Trophoblast cell (in vitro differentiated cells and primary cell): ENCODE measurements at regions not wholly inside any gene's neighbourhood (a gene's known extent, or its start where the extent isn't known, plus 50 kb on each side); places are given as distances from the start of the nearest gene placed in this dataset.

Experiments
- DNase-seq, 2 donors: peaks; one replicate each; pipeline ENCODE4 v3.0.0-alpha.2; 2016
- H2AFZ ChIP-seq: 2 replicates; pipeline ENCODE4 v1.6.1; 2013; ENCODE audit warnings: low read length, moderate library complexity, mild to moderate bottlenecking; ENCODE audit not compliant: insufficient read depth, poor library complexity
- H2AK5ac ChIP-seq: 2 replicates; pipeline ENCODE4 v1.6.1; 2013; ENCODE audit warnings: mild to moderate bottlenecking, low read length
- H2BK120ac ChIP-seq: 2 replicates; pipeline ENCODE4 v1.6.1; 2013; ENCODE audit warnings: low read length, mild to moderate bottlenecking, moderate library complexity; ENCODE audit not compliant: insufficient read depth, poor library complexity
- H2BK12ac ChIP-seq: 2 replicates; pipeline ENCODE4 v1.6.1; 2013; ENCODE audit warnings: mild to moderate bottlenecking, low read length, moderate library complexity
- H2BK5ac ChIP-seq: 2 replicates; pipeline ENCODE4 v1.6.1; 2013; ENCODE audit warnings: low read length, low read depth, moderate library complexity, mild to moderate bottlenecking; ENCODE audit not compliant: poor library complexity
- H3K14ac ChIP-seq: 2 replicates; pipeline ENCODE4 v1.6.1; 2013; ENCODE audit warnings: mild to moderate bottlenecking, low read length
- H3K18ac ChIP-seq: 2 replicates; pipeline ENCODE4 v1.6.1; 2013; ENCODE audit warnings: mild to moderate bottlenecking, low read length
- H3K23ac ChIP-seq: 2 replicates; pipeline ENCODE4 v1.6.1; 2013; ENCODE audit warnings: low read length
- H3K27ac ChIP-seq: 2 replicates; pipeline ENCODE4 v1.5.1; 2013; ENCODE audit warnings: low read depth, mild to moderate bottlenecking, inconsistent platforms, low read length, moderate library complexity
- H3K27me3 ChIP-seq: 2 replicates; pipeline ENCODE4 v1.6.1; 2013; ENCODE audit warnings: inconsistent platforms, mild to moderate bottlenecking, low read length, moderate library complexity; ENCODE audit not compliant: insufficient read depth
- H3K36me3 ChIP-seq, 2 experiments: 1 replicate in 1 of 2; 2 replicates in 1 of 2; pipeline ENCODE4 v1.6.1; 2013; ENCODE audit warnings: low read length in 2 of 2, mild to moderate bottlenecking in 2 of 2, moderate library complexity in 1 of 2; ENCODE audit not compliant: insufficient read depth in 2 of 2, control insufficient read depth in 1 of 2
- H3K4ac ChIP-seq: 2 replicates; pipeline ENCODE4 v1.6.1; 2013; ENCODE audit warnings: low read depth, mild to moderate bottlenecking, low read length, moderate library complexity
- H3K4me1 ChIP-seq, 2 experiments: 1 replicate in 1 of 2; 2 replicates in 1 of 2; pipeline ENCODE4 v1.6.1; 2013; ENCODE audit warnings: low read length in 2 of 2, mild to moderate bottlenecking in 2 of 2, moderate library complexity in 1 of 2; ENCODE audit not compliant: insufficient read depth in 2 of 2, control insufficient read depth in 1 of 2
- H3K4me2 ChIP-seq: 2 replicates; pipeline ENCODE4 v1.6.1; 2013; ENCODE audit warnings: inconsistent platforms, mild to moderate bottlenecking, low read length, moderate library complexity
- H3K4me3 ChIP-seq: 2 replicates; pipeline ENCODE4 v1.5.1; 2013; ENCODE audit warnings: mild to moderate bottlenecking, low read depth, low read length, inconsistent platforms
- H3K79me1 ChIP-seq: one replicate; pipeline ENCODE4 v1.6.1; 2013; ENCODE audit warnings: low read length
- H3K79me2 ChIP-seq: 2 replicates; pipeline ENCODE4 v1.6.1; 2013; ENCODE audit warnings: low read length, mild to moderate bottlenecking; ENCODE audit not compliant: control insufficient read depth, insufficient read depth, poor library complexity
- H3K9ac ChIP-seq: 2 replicates; pipeline ENCODE4 v1.6.1; 2013; ENCODE audit warnings: mild to moderate bottlenecking, low read length
- H3K9me3 ChIP-seq: 2 replicates; pipeline ENCODE4 v1.6.1; 2013; ENCODE audit warnings: low read depth, mild to moderate bottlenecking, control low read depth, inconsistent platforms, low read length; ENCODE audit not compliant: insufficient read depth
- H4K12ac ChIP-seq: 2 replicates; pipeline ENCODE4 v1.6.1; 2013; ENCODE audit warnings: low read depth, mild to moderate bottlenecking, low read length, moderate library complexity
- H4K8ac ChIP-seq: 2 replicates; pipeline ENCODE4 v1.6.1; 2013; ENCODE audit warnings: low read depth, mild to moderate bottlenecking, low read length, moderate library complexity
- H4K91ac ChIP-seq: one replicate; pipeline ENCODE4 v1.6.1; 2013; ENCODE audit warnings: low read depth, mild to moderate bottlenecking, low read length, moderate library complexity
- WGBS: extraction: QIAGEN DNeasy Blood & Tissue Kit; methylation state at CpG from one replicate; pipeline ENCODE4 v1.1.7; 2013; ENCODE audit warnings: missing lambda C conversion rate; ENCODE audit not compliant: insufficient read length, insufficient coverage; ENCODE audit errors: extremely low coverage; 5-methylcytosine and 5-hydroxymethylcytosine counted together

GRCh38 chr13:73325723-73326558 lies 267.1 kb downstream of the KLF5 start:
- no peak overlapping the region for H3K23ac ChIP-seq
- no peak overlapping the region for H3K4me2 ChIP-seq
- no peak overlapping the region for H2AFZ ChIP-seq
- H3K27ac ChIP-seq, result no peak overlapping the region
- WGBS, result no CpG with 5 or more reads among the region's 7 CpGs
- no peak overlapping the region for H2BK120ac ChIP-seq
- H3K18ac ChIP-seq, result no peak overlapping the region
- no peak overlapping the region for H4K12ac ChIP-seq
- H3K14ac ChIP-seq, result no peak overlapping the region
- peak in 1 of 2 donors; percentile 10 for DNase-seq
- no peaks in the 10 kb centered on the region for H3K36me3 ChIP-seq
- H4K8ac ChIP-seq, result no peak overlapping the region
- no peak overlapping the region for H3K9ac ChIP-seq
- no peaks in the 10 kb centered on the region for H3K9me3 ChIP-seq
- no peaks in the 10 kb centered on the region for H3K79me1 ChIP-seq
- no peak overlapping the region for H3K4ac ChIP-seq
- no peaks in the 10 kb centered on the region for H3K4me1 ChIP-seq
- H2BK12ac ChIP-seq, result no peak overlapping the region
- no peaks in the 10 kb centered on the region for H3K79me2 ChIP-seq
- H2BK5ac ChIP-seq, result no peak overlapping the region
- no peaks in the 10 kb centered on the region for H3K27me3 ChIP-seq
- no peak overlapping the region for H2AK5ac ChIP-seq
- no peak overlapping the region for H3K4me3 ChIP-seq
- no peak overlapping the region for H4K91ac ChIP-seq

- Histone ChIP-seq H3K79me2 (no peaks in the 10 kb centered on the region), H3K9ac (no peak overlapping the region), H2BK120ac (no peak overlapping the region), H3K9me3 (no peaks in the 10 kb centered on the region), H3K14ac (no peak overlapping the region), H3K23ac (no peak overlapping the region), H3K18ac (no peak overlapping the region), H4K8ac (no peak overlapping the region), H3K36me3 (no peaks in the 10 kb centered on the region), H2BK5ac (no peak overlapping the region), H2BK12ac (no peak overlapping the region), H3K27ac (no peak overlapping the region), H3K4me3 (no peak overlapping the region), H2AFZ (no peak overlapping the region), H3K27me3 (no peaks in the 10 kb centered on the region), H2AK5ac (no peak overlapping the region), H3K4me1 (no peaks in the 10 kb centered on the region), H4K91ac (no peak overlapping the region), H3K4ac (no peak overlapping the region), H3K4me2 (no peak overlapping the region), H4K12ac (no peak overlapping the region), H3K79me1 (no peaks in the 10 kb centered on the region)
- 100% methylated on average over 2 of the region's 10 CpGs for WGBS
- DNase-seq, result no peak
These were observed 266.3 kb downstream of the KLF5 start for GRCh38 chr13:73324842-73325722.

GRCh38 chr13:73323615-73324014 lies 264.8 kb downstream of the KLF5 start:
- no peak overlapping the region for H4K12ac ChIP-seq
- H2BK120ac ChIP-seq, result no peak overlapping the region
- H3K14ac ChIP-seq, result no peak overlapping the region
- no peak overlapping the region for H3K23ac ChIP-seq
- no peak overlapping the region for H2AK5ac ChIP-seq
- no peak overlapping the region for H3K4me3 ChIP-seq
- H2BK12ac ChIP-seq, result no peak overlapping the region
- H4K91ac ChIP-seq, result no peak overlapping the region
- H3K27ac ChIP-seq, result no peak overlapping the region
- H3K27me3 ChIP-seq, result no peaks in the 10 kb centered on the region
- H2AFZ ChIP-seq, result no peak overlapping the region
- no peak overlapping the region for H3K18ac ChIP-seq
- H3K36me3 ChIP-seq, result no peaks in the 10 kb centered on the region
- no peaks in the 10 kb centered on the region for H3K9me3 ChIP-seq
- no peak overlapping the region for H4K8ac ChIP-seq
- H3K4me2 ChIP-seq, result no peak overlapping the region
- H2BK5ac ChIP-seq, result no peak overlapping the region
- H3K79me1 ChIP-seq, result no peaks in the 10 kb centered on the region
- no peaks in the 10 kb centered on the region for H3K79me2 ChIP-seq
- H3K4me1 ChIP-seq, result no peaks in the 10 kb centered on the region
- WGBS, result no CpG with 5 or more reads among the region's 1 CpG
- no peak overlapping the region for H3K4ac ChIP-seq
- no peak for DNase-seq
- H3K9ac ChIP-seq, result no peak overlapping the region

GRCh38 chr13:73321043-73321442 lies 262.2 kb downstream of the KLF5 start:
- H2BK120ac ChIP-seq, result no peak overlapping the region
- no peak overlapping the region for H2BK12ac ChIP-seq
- H3K79me2 ChIP-seq, result no peaks in the 10 kb centered on the region
- H3K4ac ChIP-seq, result no peak overlapping the region
- H2AFZ ChIP-seq, result no peak overlapping the region
- no peak overlapping the region for H4K12ac ChIP-seq
- H3K36me3 ChIP-seq, result no peaks in the 10 kb centered on the region
- H3K4me1 ChIP-seq, result no peaks in the 10 kb centered on the region
- no peak overlapping the region for H3K4me3 ChIP-seq
- no peaks in the 10 kb centered on the region for H3K27me3 ChIP-seq
- WGBS, result no CpG with 5 or more reads among the region's 2 CpGs
- no peak overlapping the region for H3K23ac ChIP-seq
- H4K91ac ChIP-seq, result no peak overlapping the region
- H4K8ac ChIP-seq, result no peak overlapping the region
- H2AK5ac ChIP-seq, result no peak overlapping the region
- H3K27ac ChIP-seq, result no peak overlapping the region
- no peak overlapping the region for H3K18ac ChIP-seq
- H3K14ac ChIP-seq, result no peak overlapping the region
- no peaks in the 10 kb centered on the region for H3K9me3 ChIP-seq
- no peak overlapping the region for H3K4me2 ChIP-seq
- H3K9ac ChIP-seq, result no peak overlapping the region
- no peak overlapping the region for H2BK5ac ChIP-seq
- no peaks in the 10 kb centered on the region for H3K79me1 ChIP-seq
- DNase-seq, result no peak
